K562 (cell line): ENCODE measurements at regions not wholly inside any gene's neighbourhood (a gene's known extent, or its start where the extent isn't known, plus 50 kb on each side); places are given as distances from the start of the nearest gene placed in this dataset.

ENCODE experiments used
- ATAC-seq: fragments of 200-7000 bp; cut with Tn5 transposase; 3 replicates; pipeline ENCODE4 v1.9.1; 2020; ENCODE audit warnings: moderate library complexity
- BruUV-seq: library from RNA; stranded (reverse); fragments of 400-500 nt; replicated peaks from 2 replicates; lab custom pipeline; 2021; lab: Mats Ljungman, UMichigan
- CTCF ChIA-PET: fragments of 300-600 bp; formaldehyde crosslinking; extraction: SDS; loops from one replicate; lab custom pipeline; 2021; ENCODE audit warnings: low intra/inter-chr PET ratio; lab: Yijun Ruan, JAX
- POLR2A ChIA-PET: fragments of 300-600, 350-650 bp; sonication (Branson Sonifier 250); formaldehyde crosslinking; extraction: SDS; loops from one replicate; lab custom pipeline; 2021; ENCODE audit warnings: antibody characterized with exemption, inconsistent platforms; lab: Yijun Ruan, JAX
- DNase-seq, 4 experiments: peaks; one replicate each; pipeline versions ENCODE4 v3.0.0 to v3.0.0-alpha.2; 2011 to 2018; ENCODE audit warnings: low spot score in 3 of 4, mixed read lengths in 3 of 4; ENCODE audit errors: extremely low read depth in 1 of 4
- FAIRE-seq: peaks from 2 replicates; lab custom pipeline; 2011; peaks lifted over from hg19 to GRCh38; lab: Jason Lieb, UNC
- H2AFZ ChIP-seq: 2 replicates; pipeline ENCODE4 v1.6.0; 2011; ENCODE audit warnings: low read depth, low read length, control low read depth, inconsistent platforms
- H3K27ac ChIP-seq: fragments of 200-600 bp; 3 replicates; pipeline ENCODE4 v1.8.0; 2011; ENCODE audit warnings: low read depth, mild to moderate bottlenecking, control low read depth, inconsistent platforms, low read length, moderate library complexity, mixed read lengths; ENCODE audit errors: extremely low read depth
- H3K27me3 ChIP-seq, 2 experiments: fragments of 300-600 bp in 1 of 2; 2 replicates in 1 of 2; 3 replicates in 1 of 2; pipeline versions ENCODE4 v1.6.0 to v1.8.0; 2011; ENCODE audit warnings: inconsistent platforms in 2 of 2, low read length in 2 of 2, mild to moderate bottlenecking in 1 of 2, mixed read lengths in 1 of 2, moderate library complexity in 1 of 2; ENCODE audit not compliant: control insufficient read depth in 2 of 2, insufficient read depth in 2 of 2
- H3K36me3 ChIP-seq: fragments of 300-600 bp; 3 replicates; pipeline ENCODE4 v1.8.0; 2011; ENCODE audit warnings: mild to moderate bottlenecking, low read length, inconsistent platforms; ENCODE audit not compliant: control insufficient read depth, insufficient read depth
- H3K4me1 ChIP-seq, 2 experiments: fragments of 200-600 bp in 1 of 2; replicated peaks in 1 of 2; 2 replicates in 1 of 2; 3 replicates in 1 of 2; pipeline versions ENCODE4 v1.5.1 to v1.8.0; 2011; ENCODE audit warnings: inconsistent platforms in 2 of 2, low read length in 2 of 2, mild to moderate bottlenecking in 1 of 2, mixed read lengths in 1 of 2, moderate library complexity in 1 of 2; ENCODE audit not compliant: control insufficient read depth in 2 of 2, insufficient read depth in 2 of 2
- H3K4me2 ChIP-seq: 2 replicates; pipeline ENCODE4 v1.6.1; 2011; ENCODE audit warnings: low read length, control low read depth, inconsistent platforms, mixed read lengths; ENCODE audit not compliant: insufficient read depth
- H3K4me3 ChIP-seq: fragments of 200-600 bp; sonication (generic), shearing (Covaris generic); 2 replicates; pipeline ENCODE4 v1.5.1; 2016; ENCODE audit warnings: control low read depth, inconsistent platforms
- H3K79me2 ChIP-seq: fragments of 200-600 bp; 3 replicates; pipeline ENCODE4 v1.8.0; 2011; ENCODE audit warnings: low read length, inconsistent platforms; ENCODE audit not compliant: control insufficient read depth, insufficient read depth
- H3K9ac ChIP-seq, 2 experiments: 2 replicates each; pipeline versions ENCODE4 v1.6.0 to v1.6.1; 2011; ENCODE audit warnings: low read depth in 2 of 2, low read length in 2 of 2, control low read depth in 1 of 2, inconsistent platforms in 1 of 2, mild to moderate bottlenecking in 1 of 2, mixed read lengths in 1 of 2; ENCODE audit not compliant: insufficient read depth in 1 of 2
- H3K9me1 ChIP-seq: one replicate; pipeline ENCODE4 v1.6.0; 2011; ENCODE audit warnings: inconsistent platforms, mild to moderate bottlenecking, low read length, moderate library complexity; ENCODE audit not compliant: control insufficient read depth, insufficient read depth
- H3K9me3 ChIP-seq: replicated peaks from 2 replicates; pipeline ENCODE4 v1.5.1; 2011; ENCODE audit warnings: low read depth, low read length, inconsistent platforms; ENCODE audit not compliant: control insufficient read depth, insufficient read depth
- H4K20me1 ChIP-seq: replicated peaks from 2 replicates; pipeline ENCODE4 v1.6.1; 2011; ENCODE audit warnings: low read length, inconsistent platforms, mixed read lengths; ENCODE audit not compliant: control insufficient read depth, insufficient read depth
- HOMEZ ChIP-seq: fragments of 250-450 bp; sonication (Bioruptor Pico); IDR thresholded peaks from 2 replicates; pipeline ENCODE4 v1.4.0; 2020; ENCODE audit warnings: mild to moderate bottlenecking, moderate library complexity
- L3MBTL2 ChIP-seq: fragments of 450-650 bp; IDR thresholded peaks from 2 replicates; pipeline ENCODE4 v1.6.1; 2016; ENCODE audit warnings: mild to moderate bottlenecking, moderate library complexity
- MXI1 ChIP-seq: IDR thresholded peaks from 2 replicates; pipeline ENCODE4 v1.6.1; 2011; ENCODE audit warnings: low read depth, mild to moderate bottlenecking, improper control_type of control experiment, low read length
- MYBL2 ChIP-seq, 2 experiments: fragments of 450-650 bp in 1 of 2; sonication (generic) in 1 of 2; formaldehyde crosslinking in 1 of 2; IDR thresholded peaks; 2 replicates each; pipeline versions ENCODE4 v1.6.1 to v1.8.1; 2017 to 2022; ENCODE audit warnings: borderline replicate concordance in 1 of 2, inconsistent platforms in 1 of 2, low read depth in 1 of 2, mild to moderate bottlenecking in 1 of 2, missing genetic modification reagents in 1 of 2, moderate library complexity in 1 of 2
- NFATC3 ChIP-seq: fragments of 450-650 bp; IDR thresholded peaks from 2 replicates; pipeline ENCODE4 v1.6.1; 2017; ENCODE audit warnings: mild to moderate bottlenecking
- PTTG1 ChIP-seq: fragments of 450-650 bp; IDR thresholded peaks from 2 replicates; pipeline ENCODE4 v1.6.1; 2016; ENCODE audit warnings: low read depth, mild to moderate bottlenecking, missing genetic modification characterization, missing compliant biosample characterization
- TOE1 ChIP-seq, 2 experiments: fragments of 450-650 bp in 1 of 2; sonication (generic) in 1 of 2; formaldehyde crosslinking in 1 of 2; IDR thresholded peaks; 2 replicates each; pipeline versions ENCODE4 v1.7.1 to v1.8.0; 2016 to 2022; ENCODE audit warnings: borderline replicate concordance in 2 of 2, mild to moderate bottlenecking in 2 of 2, antibody characterized with exemption in 1 of 2, inconsistent platforms in 1 of 2, low read depth in 1 of 2, missing genetic modification reagents in 1 of 2, moderate library complexity in 1 of 2
- ZNF253 ChIP-seq: fragments of 250-450 bp; sonication (Bioruptor Pico); conservative IDR thresholded peaks from 2 replicates; pipeline ENCODE4 v1.6.1; 2021; ENCODE audit warnings: mild to moderate bottlenecking
- ZSCAN29 ChIP-seq: fragments of 450-650 bp; IDR thresholded peaks from 2 replicates; pipeline ENCODE4 v1.6.1; 2017
- WGBS: fragments of 100-300 bp; shearing (Covaris generic); methylation state at CpG from one replicate; pipeline ENCODE4 v1.1.6; 2016; ENCODE audit warnings: low coverage, mixed read lengths; ENCODE audit not compliant: insufficient coverage; ENCODE audit errors: missing lambda C conversion rate; 5-methylcytosine and 5-hydroxymethylcytosine counted together
- in situ Hi-C: fragments of 300-500 bp; cut with MboI; formaldehyde crosslinking; loops from 4 replicates; pipeline ENCODE4 v1.15.0; 2018; ENCODE audit warnings: inconsistent platforms, mixed read lengths
- intact Hi-C: fragments of 100-400 bp; cut with micrococcal nuclease; formaldehyde crosslinking; loops from 2 replicates; pipeline ENCODE4 v1.14.2; 2022

DNA sequence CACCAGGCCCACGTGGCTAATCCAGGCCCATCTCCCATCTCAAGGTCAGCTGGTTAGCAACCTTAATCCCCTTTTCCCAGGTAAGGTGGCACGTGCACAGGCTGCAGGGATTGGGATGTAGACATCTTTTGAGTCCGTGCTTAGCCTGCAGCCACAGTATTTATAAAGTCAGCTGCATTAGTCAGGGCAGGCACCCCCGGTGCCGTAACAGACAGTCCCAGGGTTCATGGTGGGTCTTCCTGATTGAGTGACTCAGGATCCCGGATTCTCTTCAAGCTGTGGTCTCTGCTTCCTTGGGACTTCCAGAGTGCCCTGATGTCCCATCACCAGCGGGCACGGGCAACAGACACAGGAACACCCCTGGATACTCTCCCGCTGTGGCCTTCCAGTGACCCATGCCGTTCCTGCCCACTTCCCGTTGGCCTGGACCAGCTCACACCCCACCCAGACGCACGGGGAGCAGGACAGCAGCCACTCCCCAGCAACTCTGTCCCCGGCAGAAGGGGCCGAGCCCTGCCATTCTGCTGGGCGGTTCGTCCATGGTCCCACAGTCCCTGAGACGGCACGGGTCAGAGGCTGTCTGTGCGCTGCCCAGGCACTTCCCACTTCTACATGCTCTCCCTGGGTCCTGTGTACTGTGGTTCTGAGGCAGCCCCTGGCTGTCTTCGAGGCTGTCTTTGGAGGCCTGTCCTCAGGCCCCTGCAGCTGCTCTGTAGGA, 248.6 kb upstream of the GSE1 start (continued):
- no peak for TF ChIP-seq MYBL2 (IDR thresholded peaks at IDR 0.05; ENCODE audit: low read depth)
- TF ChIP-seq MYBL2 (CRISPR knock-in tag; IDR thresholded peaks at IDR 0.05; ENCODE audit: borderline replicate concordance), result no peak

DNA sequence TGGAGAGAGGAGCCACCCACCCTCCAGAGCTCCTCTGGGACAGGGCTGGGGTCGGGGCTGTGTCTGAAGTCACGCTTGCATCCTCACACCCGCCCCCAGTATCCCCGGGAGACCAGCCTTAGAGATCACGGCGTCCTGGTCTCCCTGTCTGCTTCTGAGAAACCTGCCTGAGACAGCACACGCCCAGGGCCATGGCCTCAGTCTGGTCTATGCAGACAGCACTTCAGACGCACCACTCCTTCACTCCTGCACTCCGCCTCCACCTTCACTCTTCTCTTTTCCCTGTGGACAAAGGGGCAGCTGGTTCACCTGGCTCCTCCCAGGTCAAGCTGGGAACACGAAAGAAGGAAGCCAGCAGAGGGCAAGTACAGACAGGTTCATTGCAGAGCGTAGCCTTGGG, 248.0 kb upstream of the GSE1 start:
- Histone ChIP-seq H3K27me3 (no peaks in the 10 kb centered on the region), H2AFZ (0 out of 2 replicates have a peak overlapping the region, but pooled peaks have one; percentile 7), H3K79me2 (no peaks in the 10 kb centered on the region; the same call in 2 of the 3 replicates), H3K36me3 (no peaks in the 10 kb centered on the region), H3K9me1 (no peaks in the 10 kb centered on the region), H3K4me1 (peaks cover 23 to 78% of the 10 kb centered on the region in 2 experiments), H4K20me1 (no peaks in the 10 kb centered on the region), H3K9ac (peak overlapping the region in 1 of 2 experiments; percentile 80; a peak in 2 of 4 replicates), H3K9me3 (no peaks in the 10 kb centered on the region), H3K27ac (no peak overlapping the region), H3K4me2 (no peak overlapping the region), H3K4me3 (no peak overlapping the region)
- peak; percentile 50 for ATAC-seq
- BruUV-seq, result no TSS peak
- POLR2A ChIA-PET, result interaction anchor here (1.5 kb wide), 2 partner anchors 15 to 17 kb away, joined by 3 to 5 read pairs; no protein-coding TSS in a partner anchor
- in situ Hi-C loops, result loop anchor here (10.0 kb wide), 1 partner anchor 250 kb away; the partner anchor contains the start of gene CIBAR2
- 47% methylated on average over 11 of the region's 11 CpGs for WGBS
- peak; percentile 76 for TF ChIP-seq ZSCAN29
- TF ChIP-seq MXI1, result no peak
- TF ChIP-seq TOE1 (IDR thresholded peaks at IDR 0.05; ENCODE audit: borderline replicate concordance), result no peak
- TF ChIP-seq TOE1 (CRISPR knock-in tag; IDR thresholded peaks at IDR 0.05; ENCODE audit: borderline replicate concordance, low read depth), result 0 out of 2 replicates have a peak, but pooled peaks have one; percentile 33
- TF ChIP-seq NFATC3, result no peak
- no peak for TF ChIP-seq ZNF253 (CRISPR knock-in tag)
- TF ChIP-seq HOMEZ, result no peak
- TF ChIP-seq L3MBTL2, result no peak
- TF ChIP-seq PTTG1 (tag), result no peak
- peak in 1 of 4 experiments; percentile 41 for DNase-seq
- no peak for FAIRE-seq
- CTCF ChIA-PET, result no interaction called here
- intact Hi-C loops, result no loop called here
